ENCODE measurements at regions not wholly inside any gene's neighbourhood (a gene's known extent, or its start where the extent isn't known, plus 50 kb on each side); places are given as distances from the start of the nearest gene placed in this dataset.

DNA sequence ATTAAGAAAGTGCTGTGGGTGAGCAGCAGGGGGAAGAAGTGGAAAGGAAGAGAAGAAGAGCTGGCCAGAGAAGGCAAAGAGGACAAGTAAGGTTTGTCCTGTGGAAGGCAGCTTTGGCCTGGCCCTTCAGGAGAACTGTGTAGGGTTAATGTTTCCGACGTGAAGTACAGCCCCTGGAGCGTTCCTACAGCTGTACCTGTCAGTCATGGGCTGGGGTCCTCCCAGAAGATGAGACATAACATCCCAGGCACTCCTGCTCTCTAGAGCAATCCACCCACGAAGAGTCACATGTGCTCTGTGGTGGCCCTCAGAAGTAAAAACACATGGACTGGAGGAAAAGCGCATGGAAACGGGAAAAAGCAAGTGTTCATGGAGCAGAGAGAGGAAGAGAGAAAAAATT lies 237.4 kb downstream of the CAAP1 start:
- no peak overlapping the region for H3K27ac ChIP-seq (ENCODE audit: low read depth, low read length, poor library complexity, severe bottlenecking)
- H3K36me3 ChIP-seq (ENCODE audit: insufficient read depth, low read length, poor library complexity, severe bottlenecking), result no peaks in the 10 kb centered on the region
- CTCF ChIA-PET, result no interaction called here
- no TSS peak for BruUV-seq (replicated peaks)
- intact Hi-C loops (cut with micrococcal nuclease; ENCODE audit: unreplicated experiment), result loop anchor here (5.0 kb wide), 1 partner anchor 693 kb away; no protein-coding TSS in a partner anchor
- POLR2A ChIA-PET (ENCODE audit: low non-redundant PET), result no interaction called here
- no peaks in the 10 kb centered on the region for H3K4me1 ChIP-seq (ENCODE audit: insufficient read depth, low read length, poor library complexity, severe bottlenecking)
- H3K9me3 ChIP-seq (ENCODE audit: low read depth, low read length, poor library complexity, severe bottlenecking), result no peaks in the 10 kb centered on the region
- no peak overlapping the region for H3K4me3 ChIP-seq (ENCODE audit: low read depth, low read length, poor library complexity, severe bottlenecking)
- TF ChIP-seq EZH2 (IDR thresholded peaks at IDR 0.05; ENCODE audit: borderline replicate concordance, low read depth, low read length, poor library complexity, severe bottlenecking) (no peak), CTCF (conservative IDR thresholded peaks at IDR 0.05; ENCODE audit: low read depth, low read length) (no peak)
- no peak for DNase-seq (ENCODE audit: low spot score)
- no peaks in the 10 kb centered on the region for H3K27me3 ChIP-seq (replicated peaks; ENCODE audit: insufficient read depth, low read depth, low read length, poor library complexity)

GRCh38 chr9:26650325-26650724 lies 242.3 kb downstream of the CAAP1 start:
- BruUV-seq (replicated peaks), result no TSS peak
- Histone ChIP-seq H3K36me3 (ENCODE audit: insufficient read depth, low read length, poor library complexity, severe bottlenecking) (no peaks in the 10 kb centered on the region), H3K4me1 (ENCODE audit: insufficient read depth, low read length, poor library complexity, severe bottlenecking) (no peaks in the 10 kb centered on the region), H3K27ac (ENCODE audit: low read depth, low read length, poor library complexity, severe bottlenecking) (no peak overlapping the region), H3K27me3 (replicated peaks; ENCODE audit: insufficient read depth, low read depth, low read length, poor library complexity) (no peaks in the 10 kb centered on the region), H3K4me3 (ENCODE audit: low read depth, low read length, poor library complexity, severe bottlenecking) (no peak overlapping the region), H3K9me3 (ENCODE audit: low read depth, low read length, poor library complexity, severe bottlenecking) (no peaks in the 10 kb centered on the region)
- TF ChIP-seq EZH2 (IDR thresholded peaks at IDR 0.05; ENCODE audit: borderline replicate concordance, low read depth, low read length, poor library complexity, severe bottlenecking) (no peak), CTCF (conservative IDR thresholded peaks at IDR 0.05; ENCODE audit: low read depth, low read length) (no peak)
- ChIA-PET CTCF (no interaction called here), POLR2A (ENCODE audit: low non-redundant PET) (no interaction called here)
- DNase-seq (ENCODE audit: low spot score), result peak; percentile 0
- intact Hi-C loops (cut with micrococcal nuclease; ENCODE audit: unreplicated experiment), result no loop called here

GRCh38 chr9:26643826-26644225 lies 248.8 kb downstream of the CAAP1 start:
- Histone ChIP-seq H3K4me1 (ENCODE audit: insufficient read depth, low read length, poor library complexity, severe bottlenecking) (no peaks in the 10 kb centered on the region), H3K27me3 (replicated peaks; ENCODE audit: insufficient read depth, low read depth, low read length, poor library complexity) (no peaks in the 10 kb centered on the region), H3K4me3 (ENCODE audit: low read depth, low read length, poor library complexity, severe bottlenecking) (no peak overlapping the region), H3K27ac (ENCODE audit: low read depth, low read length, poor library complexity, severe bottlenecking) (no peak overlapping the region), H3K36me3 (ENCODE audit: insufficient read depth, low read length, poor library complexity, severe bottlenecking) (no peaks in the 10 kb centered on the region), H3K9me3 (ENCODE audit: low read depth, low read length, poor library complexity, severe bottlenecking) (no peaks in the 10 kb centered on the region)
- CTCF ChIA-PET, result no interaction called here
- no peak for TF ChIP-seq CTCF (conservative IDR thresholded peaks at IDR 0.05; ENCODE audit: low read depth, low read length)
- TF ChIP-seq EZH2 (IDR thresholded peaks at IDR 0.05; ENCODE audit: borderline replicate concordance, low read depth, low read length, poor library complexity, severe bottlenecking), result no peak
- POLR2A ChIA-PET (ENCODE audit: low non-redundant PET), result no interaction called here
- DNase-seq (ENCODE audit: low spot score), result no peak
- BruUV-seq (replicated peaks), result no TSS peak
- intact Hi-C loops (cut with micrococcal nuclease; ENCODE audit: unreplicated experiment), result loop anchor here (10.0 kb wide), 1 partner anchor 59 kb away; no protein-coding TSS in a partner anchor

All from A673 (cell line).